ENCODE measurements at regions not wholly inside any gene's neighbourhood (a gene's known extent, or its start where the extent isn't known, plus 50 kb on each side); places are given as distances from the start of the nearest gene placed in this dataset.
"Not testable (repeated sequence)": the region's sequence is repeated elsewhere in the genome, so short reads cannot be mapped to it uniquely, and the experiment has no call there.

- no peak for DNase-seq (ENCODE audit: low read depth)
These were observed 107.9 kb upstream of the DLG1 start for GRCh38 chr3:197406266-197406665.

DNA sequence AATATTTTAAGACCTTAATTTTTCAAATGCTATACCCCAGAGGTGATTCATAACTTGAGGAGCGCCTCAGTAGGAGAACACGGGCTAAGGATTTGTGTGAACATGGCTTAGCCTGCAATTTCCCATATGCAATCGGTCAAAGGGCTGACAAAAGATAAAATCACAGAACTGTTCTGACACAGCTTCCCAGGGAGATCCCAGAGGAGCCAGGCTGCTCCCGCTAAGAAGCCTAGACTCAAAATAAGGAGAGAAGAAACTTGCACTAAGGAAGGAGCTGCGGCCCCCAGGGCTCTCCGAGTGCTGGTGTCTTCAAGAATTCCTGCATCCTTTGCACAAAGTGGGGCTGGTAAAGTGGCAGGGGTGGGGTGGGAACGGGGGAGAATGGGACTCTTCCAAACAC is 106.3 kb upstream of the DLG1 start:
- no peak for DNase-seq (ENCODE audit: low read depth)

DNA sequence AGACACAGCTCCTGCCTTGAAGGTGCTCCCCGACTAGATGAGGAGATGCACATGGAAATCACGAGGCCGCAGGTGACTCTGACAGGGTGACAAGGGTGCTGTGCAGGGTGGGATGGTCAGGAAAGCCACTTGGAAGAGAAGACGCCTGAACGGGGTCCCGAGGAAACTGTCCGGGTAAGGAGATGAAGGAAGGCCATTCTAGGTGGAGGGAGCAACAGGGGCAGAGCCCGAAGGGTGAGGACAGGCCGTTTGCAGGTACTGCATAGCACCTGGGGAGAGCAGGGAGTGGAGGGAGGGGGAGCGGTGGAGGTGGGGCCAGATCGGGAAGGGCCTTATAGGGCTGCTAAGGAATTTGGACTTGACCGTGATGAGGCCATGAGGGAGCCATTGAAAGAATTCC is 105.6 kb upstream of the DLG1 start:
- DNase-seq (ENCODE audit: low read depth), result no peak

DNA sequence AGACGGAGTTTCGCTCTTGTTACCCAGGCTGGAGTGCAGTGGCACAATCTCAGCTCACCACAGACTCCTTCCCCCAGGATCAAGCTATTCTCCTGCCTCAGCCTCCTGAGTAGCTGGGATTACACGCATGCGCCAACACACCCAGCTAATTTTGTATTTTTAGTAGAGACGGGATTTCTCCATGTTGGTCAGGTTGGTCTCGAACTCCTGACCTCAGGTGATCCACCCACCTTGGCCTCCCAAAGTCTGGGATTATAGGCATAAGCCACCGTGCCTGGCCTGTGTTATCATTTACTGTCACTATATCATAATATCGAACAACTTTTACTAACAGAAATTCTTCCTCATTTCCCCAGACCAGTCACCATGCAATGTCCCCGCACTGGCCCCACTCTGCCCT is 104.0 kb upstream of the DLG1 start:
- not testable (repeated sequence) for DNase-seq (ENCODE audit: low read depth)

GRCh38 chr3:197399486-197399885 is 101.1 kb upstream of the DLG1 start:
- DNase-seq (ENCODE audit: low read depth), result no peak

DNA sequence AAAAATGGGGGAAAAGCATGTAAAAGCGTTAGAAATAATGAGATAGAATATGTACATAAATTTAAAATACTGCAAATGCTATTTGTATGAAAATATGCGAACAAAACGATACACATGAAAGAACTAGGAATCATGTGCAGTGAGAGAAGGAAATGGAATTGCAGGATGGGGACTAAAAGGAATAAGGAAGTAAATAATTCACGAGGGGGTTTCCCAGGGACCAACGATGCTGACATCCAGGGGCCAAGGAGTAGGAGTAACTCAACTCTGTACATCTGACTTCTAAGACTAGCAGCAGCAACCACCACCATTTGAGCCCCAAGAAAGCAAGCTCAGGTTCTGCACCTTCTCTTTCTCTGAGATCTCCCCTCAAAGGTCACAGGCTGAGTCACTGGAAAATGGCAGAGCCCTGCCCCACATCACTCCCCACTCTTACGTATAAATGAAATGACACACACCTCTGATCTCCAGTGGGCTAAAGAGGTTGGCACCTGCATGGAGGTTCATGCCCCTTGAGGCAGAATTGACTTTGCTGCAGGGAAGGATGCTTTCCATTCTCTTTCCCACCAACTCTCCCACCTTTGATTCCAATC is 100.0 kb upstream of the DLG1 start:
- no peak for DNase-seq (ENCODE audit: low read depth)

- DNase-seq (ENCODE audit: low read depth), result no peak
These were observed 99.4 kb upstream of the DLG1 start for GRCh38 chr3:197397838-197398237.

- DNase-seq (ENCODE audit: low read depth), result peak; percentile 64
These were observed 96.3 kb upstream of the DLG1 start for GRCh38 chr3:197394464-197395321.

GRCh38 chr3:197394126-197394463 is 95.7 kb upstream of the DLG1 start:
- not testable (repeated sequence) for DNase-seq (ENCODE audit: low read depth)

- DNase-seq (ENCODE audit: low read depth), result no peak
These were observed 95.3 kb upstream of the DLG1 start for GRCh38 chr3:197393711-197394110.

- no peak for DNase-seq (ENCODE audit: low read depth)
These were observed 94.5 kb upstream of the DLG1 start for GRCh38 chr3:197392961-197393360.

DNA sequence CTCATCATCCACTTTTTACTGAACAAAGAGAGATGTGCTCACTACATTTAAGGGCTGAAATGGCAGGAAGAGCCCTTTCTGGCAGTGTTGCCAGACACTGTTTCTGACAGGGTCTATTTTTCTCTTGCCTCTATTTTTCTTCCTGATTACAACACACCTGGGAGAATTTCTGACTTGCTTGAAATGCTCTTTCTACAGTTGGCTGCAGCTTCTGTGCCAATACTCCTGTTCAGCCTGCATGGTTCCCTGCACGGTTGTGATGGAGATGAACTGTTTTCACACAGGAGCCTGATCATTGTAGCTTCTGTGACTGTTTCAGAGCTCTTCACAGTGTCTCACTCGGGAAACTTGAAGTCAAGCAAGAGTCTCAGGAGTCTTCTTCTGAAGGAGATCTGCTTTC is 83.0 kb upstream of the DLG1 start:
- no peak for DNase-seq (ENCODE audit: low read depth)

DNA sequence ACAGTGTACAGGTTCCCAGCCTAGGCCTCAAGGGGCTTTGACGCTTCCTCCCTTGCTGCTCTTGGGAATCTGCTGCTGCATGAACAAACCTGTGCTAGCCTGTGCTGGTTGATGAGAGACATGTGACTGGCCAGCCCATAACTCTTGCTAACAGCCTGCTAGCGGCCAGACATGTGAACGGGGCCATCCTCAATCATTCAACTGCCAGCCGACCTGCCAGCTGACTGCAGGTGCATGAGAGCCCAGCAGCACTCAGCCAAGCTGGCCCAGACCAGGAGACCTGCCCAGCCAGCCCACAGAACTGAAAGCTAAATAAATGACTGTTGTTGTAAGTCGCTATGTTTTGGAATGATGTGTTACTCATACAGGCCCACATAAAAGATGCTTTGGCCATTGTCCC is 82.4 kb upstream of the DLG1 start:
- no peak for DNase-seq (ENCODE audit: low read depth)

GRCh38 chr3:197378985-197379718 is 80.7 kb upstream of the DLG1 start:
- DNase-seq (ENCODE audit: low read depth), result no peak

GRCh38 chr3:197376735-197377555 is 78.5 kb upstream of the DLG1 start:
- no peak for DNase-seq (ENCODE audit: low read depth)

DNA sequence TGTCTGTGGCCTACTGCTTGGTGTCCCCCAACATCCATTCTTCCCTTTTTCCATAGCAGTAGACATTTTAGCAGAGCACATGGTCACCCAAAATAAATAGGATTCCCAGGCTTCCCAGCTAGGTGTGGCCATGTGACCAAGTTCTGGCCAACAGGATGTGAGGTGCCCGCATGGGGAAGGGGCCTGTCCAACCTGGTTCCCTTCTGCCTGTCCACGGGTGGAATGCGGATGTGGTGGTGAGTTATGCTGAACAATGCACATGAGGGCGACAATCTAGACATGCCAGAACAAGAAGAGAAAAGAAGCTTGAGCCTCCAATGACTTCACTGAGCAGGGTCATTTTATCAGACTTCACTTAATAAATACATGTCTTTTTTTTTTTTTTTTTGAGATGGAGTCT is 77.6 kb upstream of the DLG1 start:
- DNase-seq (ENCODE audit: low read depth), result no peak

DNA sequence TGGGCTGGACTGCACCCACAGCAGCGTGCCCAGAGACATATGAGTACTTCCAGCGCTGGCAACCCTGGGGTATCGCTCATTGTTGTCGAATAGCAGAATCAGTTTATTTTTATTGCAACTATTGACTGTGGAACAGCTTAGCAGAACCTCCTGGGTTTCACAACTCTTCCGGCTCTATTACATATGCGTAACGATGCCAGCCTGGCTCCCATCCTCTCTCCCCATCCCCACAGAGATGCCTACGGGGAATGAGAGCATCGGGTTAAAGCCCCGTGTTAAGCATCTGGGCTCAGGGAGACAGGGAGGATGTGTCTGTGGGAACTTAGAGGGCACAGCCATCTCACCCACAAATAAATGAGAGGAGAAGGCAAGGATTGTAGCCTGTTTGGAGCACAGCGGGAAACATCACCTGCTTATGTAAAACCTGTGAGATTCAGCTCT is 76.6 kb upstream of the DLG1 start:
- peak; percentile 78 for DNase-seq (ENCODE audit: low read depth)

DNA sequence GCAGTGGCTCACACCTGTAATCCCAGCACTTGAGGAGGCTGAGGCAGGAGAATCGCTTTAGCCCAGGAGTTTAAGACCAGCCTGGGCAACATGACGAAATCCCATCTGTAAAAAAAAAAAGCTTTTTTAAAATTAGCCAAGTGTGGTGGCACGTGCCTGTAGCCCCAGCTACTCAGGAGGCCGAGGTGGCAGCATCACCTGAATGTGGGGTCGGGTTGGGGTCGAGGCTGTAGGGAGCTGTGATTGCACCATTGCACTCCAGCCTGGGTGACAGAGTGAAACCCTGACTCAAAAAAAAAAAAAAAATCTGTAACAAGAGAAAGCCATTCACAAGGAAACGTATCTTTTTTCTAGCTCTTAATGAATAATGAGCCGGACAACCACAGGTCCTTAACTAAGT is 74.7 kb upstream of the DLG1 start:
- no peak for DNase-seq (ENCODE audit: low read depth)

DNA sequence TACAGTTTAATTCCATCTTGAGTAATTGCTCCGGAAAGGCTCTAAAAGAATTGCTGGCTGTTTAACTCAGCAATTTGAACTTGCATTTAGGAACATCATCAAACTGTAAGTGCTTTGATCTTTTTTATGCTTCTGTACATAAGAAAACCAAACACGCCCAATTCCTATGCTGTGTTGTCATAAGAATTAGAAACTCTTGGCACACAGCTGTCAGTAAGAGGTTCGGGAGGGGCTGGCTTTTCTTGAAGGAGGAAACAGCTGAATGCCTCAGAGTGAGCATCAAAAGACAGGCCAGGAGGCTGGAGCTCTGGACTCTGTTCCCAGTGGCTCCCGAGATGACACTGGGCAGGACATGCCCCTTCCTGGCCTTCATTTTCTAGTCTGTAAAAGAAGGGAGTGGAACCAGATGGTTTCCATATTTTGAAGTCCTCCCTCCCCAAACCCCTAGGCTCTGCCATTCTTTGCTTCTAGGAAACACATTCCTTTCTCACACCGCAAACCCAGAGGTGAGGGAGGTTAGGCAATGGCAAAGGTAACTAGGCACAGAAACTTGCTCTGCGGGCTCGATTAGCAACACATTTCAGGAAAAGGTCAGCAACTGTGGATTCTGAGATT is 73.7 kb upstream of the DLG1 start:
- DNase-seq (ENCODE audit: low read depth), result peak; percentile 84

GRCh38 chr3:197371591-197372046 is 73.2 kb upstream of the DLG1 start:
- DNase-seq (ENCODE audit: low read depth), result no peak

DNA sequence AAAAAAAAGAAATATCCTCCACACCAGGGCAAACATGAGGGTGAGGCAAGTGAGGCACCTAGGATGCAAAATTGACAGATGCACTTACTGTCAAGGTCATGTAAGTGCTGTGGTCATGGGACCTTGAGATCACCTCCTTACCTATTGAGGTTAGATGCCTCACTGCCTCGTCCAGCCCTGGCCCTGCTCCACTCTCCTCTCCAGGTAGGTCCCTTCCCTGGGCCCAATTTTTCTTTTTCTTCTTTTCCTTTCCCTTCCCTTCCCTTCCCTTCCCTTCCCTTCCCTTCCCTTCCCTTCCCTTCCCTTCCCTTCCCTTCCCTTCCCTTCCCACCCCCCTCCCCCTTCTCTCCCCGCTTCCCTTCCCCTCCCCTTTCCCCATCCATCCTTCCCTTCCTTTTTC is 71.1 kb upstream of the DLG1 start:
- no peak for DNase-seq (ENCODE audit: low read depth)

DNA sequence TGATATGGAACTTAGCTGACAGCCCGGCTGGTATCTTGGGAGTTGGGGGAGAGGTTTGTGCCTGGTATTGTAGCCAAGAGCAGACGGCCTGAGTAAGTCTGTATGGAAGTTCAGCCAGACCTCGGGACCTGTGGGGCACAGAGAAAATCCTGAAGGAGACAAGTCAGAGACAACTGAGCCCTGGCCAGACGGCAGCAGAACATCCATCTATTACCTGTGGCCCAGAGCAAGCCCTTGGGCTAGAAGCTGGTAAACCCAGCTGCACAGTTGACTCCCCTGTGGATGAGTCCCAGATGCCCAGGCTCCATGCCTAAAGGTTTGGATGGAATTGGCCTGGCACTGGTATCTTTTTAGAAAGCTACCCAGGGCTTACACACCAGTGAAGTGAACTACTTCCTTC is 70.4 kb upstream of the DLG1 start:
- no peak for DNase-seq (ENCODE audit: low read depth)

All from fibroblast of gingiva (primary cell).